Spleen (tissue), 11 donors: ENCODE measurements at regions not wholly inside any gene's neighbourhood (a gene's known extent, or its start where the extent isn't known, plus 50 kb on each side); places are given as distances from the start of the nearest gene placed in this dataset.

Experiments
- DNase-seq: peaks from one replicate; pipeline ENCODE4 v3.0.0-alpha.2; 2020
- H3K27ac ChIP-seq, 8 donors: fragments of 200-600 bp; sonication (generic) in 7 of 8; 1 replicate in 4 of 8; 2 replicates in 4 of 8; pipeline versions ENCODE4 v1.5.0 to v1.8.0; 2016 to 2021; ENCODE audit warnings: inconsistent platforms in 4 of 8, mild to moderate bottlenecking in 4 of 8, moderate library complexity in 1 of 8
- H3K27me3 ChIP-seq, 7 donors: fragments of 200-600 bp; sonication (generic) in 6 of 7; replicated peaks in 1 of 7; 1 replicate in 4 of 7; 2 replicates in 3 of 7; pipeline versions ENCODE4 v1.5.0 to v1.8.0; 2016 to 2021; ENCODE audit warnings: inconsistent platforms in 3 of 7, mild to moderate bottlenecking in 1 of 7
- H3K36me3 ChIP-seq, 6 donors: fragments of 200-600 bp; sonication (generic) in 5 of 6; 1 replicate in 4 of 6; 2 replicates in 2 of 6; pipeline versions ENCODE4 v1.5.0 to v1.8.0; 2016 to 2021; ENCODE audit warnings: inconsistent platforms in 2 of 6
- H3K4me1 ChIP-seq, 6 donors: fragments of 200-600 bp; sonication (generic) in 5 of 6; 1 replicate in 3 of 6; 2 replicates in 3 of 6; pipeline versions ENCODE4 v1.5.0 to v1.8.0; 2016 to 2021; ENCODE audit warnings: inconsistent platforms in 3 of 6
- H3K4me3 ChIP-seq, 8 donors: fragments of 200-600 bp; sonication (generic) in 7 of 8; 1 replicate in 4 of 8; 2 replicates in 4 of 8; pipeline versions ENCODE4 v1.5.0 to v1.8.0; 2016 to 2021; ENCODE audit warnings: inconsistent platforms in 4 of 8, mild to moderate bottlenecking in 4 of 8, moderate library complexity in 2 of 8
- H3K9me3 ChIP-seq, 8 donors: fragments of 200-600 bp; sonication (generic) in 7 of 8; 1 replicate in 4 of 8; 2 replicates in 4 of 8; pipeline versions ENCODE4 v1.5.0 to v1.8.0; 2016 to 2021; ENCODE audit warnings: inconsistent platforms in 4 of 8
- POLR2A ChIP-seq, 3 donors: fragments of 450-650 bp; IDR thresholded peaks; one replicate each; pipeline ENCODE4 v1.5.1; 2017; ENCODE audit warnings: antibody characterized with exemption in 3 of 3, mild to moderate bottlenecking in 1 of 3
- POLR2AphosphoS5 ChIP-seq, 3 donors: sonication (generic); formaldehyde crosslinking; IDR thresholded peaks; one replicate each; pipeline ENCODE4 v1.5.1; 2017; ENCODE audit warnings: antibody characterized with exemption in 3 of 3
- WGBS, 5 donors: extraction: QIAGEN DNeasy Blood & Tissue Kit in 3 of 5; methylation state at CpG; one replicate each; pipeline versions ENCODE4 v1.1.5 to v1.1.7; 2013 to 2018; 5-methylcytosine and 5-hydroxymethylcytosine counted together
- intact Hi-C: fragments of 100-400 bp; cut with DNase I; formaldehyde crosslinking; loops from one replicate; pipeline ENCODE4 v1.15.0; 2023; ENCODE audit warnings: low total_unique reads
- TF ChIP-seq, protein P1 (sequence below), 11 experiments: fragments of 200-600 bp in 7 of 11; fragments of 450-650 bp in 4 of 11; sonication (generic) in 4 of 11; IDR thresholded peaks in 8 of 11; conservative IDR thresholded peaks in 3 of 11; 1 replicate in 7 of 11; 2 replicates in 4 of 11; pipeline versions ENCODE4 v1.4.0 to v1.8.0; 2016 to 2021; ENCODE audit warnings: antibody characterized with exemption in 11 of 11, inconsistent platforms in 4 of 11, mild to moderate bottlenecking in 1 of 11
- donor health status: healthy with polysubstance abuse.
- donor health status: DM: no; HTN: no; CAD: no; lungs with moderate emphysema.
- donor health status: DM: no; HTN: no; CAD: no.
- donor health status: Bipolar disorder and iron deficiency.
- donor health status: healthy.
- donor health status: DM: no; HTN: no; CAD: no.
- donor health status: DM: yes; HTN: yes; CAD: no.

DNA sequence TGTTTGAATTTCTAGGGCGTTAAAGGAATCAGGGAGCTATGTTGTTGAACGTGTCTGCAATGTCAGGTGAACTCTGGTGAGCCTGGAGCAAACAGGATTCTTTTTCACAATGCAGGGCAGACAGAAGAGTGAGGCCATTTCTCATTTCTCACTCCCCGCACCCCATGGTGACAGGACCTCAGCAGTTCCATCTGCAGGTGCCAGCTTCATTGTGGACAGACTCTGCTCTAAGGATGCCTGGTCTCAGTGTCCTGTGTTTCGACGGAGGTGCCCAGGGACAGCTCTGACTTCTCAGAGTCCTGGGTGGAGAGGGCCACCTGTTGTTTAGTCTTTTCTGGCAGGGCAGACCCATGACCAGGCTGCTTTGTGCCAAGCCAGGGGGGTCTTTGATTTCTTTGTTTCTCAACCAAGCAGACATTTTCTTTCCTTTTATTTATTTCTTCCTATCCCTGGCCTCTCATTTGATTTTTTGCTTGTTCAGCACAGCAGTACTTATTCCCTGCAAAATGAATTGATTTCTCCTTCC, 201.5 kb downstream of the RNF144A start:
- DNase-seq, result no peak
- intact Hi-C loops, result no loop called here
- no peak overlapping the region for H3K4me3 ChIP-seq
- H3K27ac ChIP-seq, result no peak overlapping the region
- no peaks in the 10 kb centered on the region for H3K27me3 ChIP-seq
- no peaks in the 10 kb centered on the region for H3K4me1 ChIP-seq
- H3K9me3 ChIP-seq, result peaks cover 3 to 11% (median 6%) of the 10 kb centered on the region in 8 donors
- TF ChIP-seq POLR2AphosphoS5 (IDR thresholded peaks at IDR 0.05) (no peak), POLR2A (IDR thresholded peaks at IDR 0.05) (no peak)
- TF ChIP-seq, protein P1, sequence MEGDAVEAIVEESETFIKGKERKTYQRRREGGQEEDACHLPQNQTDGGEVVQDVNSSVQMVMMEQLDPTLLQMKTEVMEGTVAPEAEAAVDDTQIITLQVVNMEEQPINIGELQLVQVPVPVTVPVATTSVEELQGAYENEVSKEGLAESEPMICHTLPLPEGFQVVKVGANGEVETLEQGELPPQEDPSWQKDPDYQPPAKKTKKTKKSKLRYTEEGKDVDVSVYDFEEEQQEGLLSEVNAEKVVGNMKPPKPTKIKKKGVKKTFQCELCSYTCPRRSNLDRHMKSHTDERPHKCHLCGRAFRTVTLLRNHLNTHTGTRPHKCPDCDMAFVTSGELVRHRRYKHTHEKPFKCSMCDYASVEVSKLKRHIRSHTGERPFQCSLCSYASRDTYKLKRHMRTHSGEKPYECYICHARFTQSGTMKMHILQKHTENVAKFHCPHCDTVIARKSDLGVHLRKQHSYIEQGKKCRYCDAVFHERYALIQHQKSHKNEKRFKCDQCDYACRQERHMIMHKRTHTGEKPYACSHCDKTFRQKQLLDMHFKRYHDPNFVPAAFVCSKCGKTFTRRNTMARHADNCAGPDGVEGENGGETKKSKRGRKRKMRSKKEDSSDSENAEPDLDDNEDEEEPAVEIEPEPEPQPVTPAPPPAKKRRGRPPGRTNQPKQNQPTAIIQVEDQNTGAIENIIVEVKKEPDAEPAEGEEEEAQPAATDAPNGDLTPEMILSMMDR (IDR thresholded peaks at IDR 0.05 in 8 of 11, conservative IDR thresholded peaks at IDR 0.05 in 3 of 11), result no peak
- WGBS, 5 donors, result 74 to 86% (median 80%) methylated on average over 5 of the region's 5 CpGs
- H3K36me3 ChIP-seq, result peaks cover 0 to 6% (median 0%) of the 10 kb centered on the region in 6 donors

DNA sequence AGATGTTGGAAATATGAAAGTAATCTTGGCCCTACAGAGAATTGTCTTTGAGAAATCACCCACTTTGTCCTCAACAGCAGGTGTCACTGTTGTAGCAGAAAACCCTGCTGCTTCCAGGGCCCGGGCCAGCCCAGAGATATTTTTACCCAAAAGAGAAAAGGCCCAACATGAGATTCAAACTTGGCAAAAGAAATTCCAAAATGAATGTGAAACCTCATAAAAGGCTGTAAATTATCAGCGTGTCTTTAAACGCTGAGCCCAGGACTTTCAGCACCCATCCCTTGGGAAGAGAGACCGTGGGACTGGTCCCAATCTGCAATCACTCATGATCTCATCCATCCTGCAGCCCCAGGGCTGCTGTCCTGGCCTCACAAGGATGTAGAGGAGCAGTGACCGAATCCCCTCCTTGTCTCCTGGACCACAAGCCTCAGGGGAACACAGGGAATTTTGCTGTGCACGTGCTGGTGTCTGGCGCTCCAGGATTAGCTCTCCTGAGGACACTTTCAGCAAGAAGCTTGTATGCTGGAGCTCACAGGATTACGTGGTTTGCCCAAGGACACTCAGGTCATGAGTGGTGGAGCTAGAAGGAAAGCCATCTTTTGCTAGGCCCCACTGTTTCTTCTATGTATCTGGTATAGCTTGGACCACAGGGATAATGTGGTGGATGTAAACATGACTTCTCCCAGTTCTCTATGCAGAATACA, 202.1 kb downstream of the RNF144A start:
- Histone ChIP-seq H3K4me3 (no peak overlapping the region), H3K4me1 (no peaks in the 10 kb centered on the region), H3K36me3 (peaks cover 0 to 6% (median 0%) of the 10 kb centered on the region in 6 donors), H3K27ac (no peak overlapping the region), H3K9me3 (peaks cover 0 to 5% (median under 1%) of the 10 kb centered on the region in 8 donors), H3K27me3 (no peaks in the 10 kb centered on the region)
- TF ChIP-seq POLR2A (IDR thresholded peaks at IDR 0.05), result no peak
- TF ChIP-seq, protein P1 (IDR thresholded peaks at IDR 0.05 in 8 of 11, conservative IDR thresholded peaks at IDR 0.05 in 3 of 11), result peak in 2 of 11 experiments; percentile 14 to 18
- intact Hi-C loops, result no loop called here
- DNase-seq, result no peak
- 68 to 76% (median 71%) methylated on average over 8 of the region's 8 CpGs for WGBS, 5 donors

DNA sequence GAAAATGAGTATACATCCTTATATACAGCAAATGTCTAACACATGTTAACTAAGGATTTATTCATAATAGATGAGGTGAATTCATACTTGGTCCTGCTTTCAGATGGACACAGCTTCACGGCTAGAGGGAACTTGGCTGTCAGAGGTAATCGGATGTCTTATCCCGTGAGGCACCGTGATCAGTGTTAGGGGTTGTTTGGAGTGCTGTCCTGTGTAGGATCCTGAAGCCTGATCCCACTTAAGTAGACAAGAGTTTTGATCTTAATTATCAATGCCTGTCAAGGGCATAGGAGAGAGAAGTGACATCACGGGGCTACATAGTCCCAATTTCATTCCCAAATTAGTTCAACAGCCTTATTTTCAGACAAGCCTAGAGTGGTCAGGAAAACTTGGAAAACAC, 204.6 kb downstream of the RNF144A start:
- 93 to 98% (median 97%) methylated on average over 5 of the region's 5 CpGs for WGBS, 5 donors
- DNase-seq, result no peak
- no peaks in the 10 kb centered on the region for H3K27me3 ChIP-seq

DNA sequence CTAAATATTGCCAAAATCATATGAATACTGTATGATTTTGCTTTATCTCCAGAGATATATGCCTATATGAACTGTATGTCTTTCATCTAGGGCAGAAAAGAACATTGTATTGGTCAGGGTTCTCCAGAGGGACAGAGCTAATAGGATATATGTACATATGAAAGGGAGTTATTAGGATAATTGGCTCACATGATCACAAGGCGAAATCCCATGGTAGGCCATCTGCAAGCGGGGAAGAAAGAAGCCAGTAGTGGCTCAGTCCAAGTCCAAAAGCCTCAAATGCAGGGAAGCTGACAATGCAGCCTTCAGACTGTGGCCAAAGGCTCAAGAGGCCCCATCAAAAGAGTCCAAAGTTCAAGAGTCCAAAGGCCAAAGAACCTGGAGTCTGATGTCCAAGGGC, 209.9 kb downstream of the RNF144A start:
- Histone ChIP-seq H3K27me3 (no peaks in the 10 kb centered on the region), H3K36me3 (peaks cover 0 to 6% (median 0%) of the 10 kb centered on the region in 6 donors), H3K4me3 (no peak overlapping the region), H3K27ac (no peak overlapping the region), H3K4me1 (no peaks in the 10 kb centered on the region), H3K9me3 (peaks cover 0 to 3% (median 0%) of the 10 kb centered on the region in 8 donors)
- intact Hi-C loops, result no loop called here
- no peak for DNase-seq
- TF ChIP-seq POLR2A (IDR thresholded peaks at IDR 0.05), result no peak
- TF ChIP-seq, protein P1 (IDR thresholded peaks at IDR 0.05 in 8 of 11, conservative IDR thresholded peaks at IDR 0.05 in 3 of 11), result no peak
- no peak for TF ChIP-seq POLR2AphosphoS5 (IDR thresholded peaks at IDR 0.05)
- WGBS, 5 donors, result 88 to 98% (median 94%) methylated on average over 2 of the region's 2 CpGs

More for the DNA sequence above, 204.6 kb downstream of the RNF144A start:
- intact Hi-C loops, result no loop called here
- Histone ChIP-seq H3K27ac (no peak overlapping the region), H3K4me3 (no peak overlapping the region), H3K4me1 (no peaks in the 10 kb centered on the region), H3K9me3 (peaks cover 0 to 3% (median 0%) of the 10 kb centered on the region in 8 donors), H3K36me3 (peaks cover 0 to 6% (median 0%) of the 10 kb centered on the region in 6 donors)
- TF ChIP-seq POLR2AphosphoS5 (IDR thresholded peaks at IDR 0.05), result no peak
- TF ChIP-seq, protein P1 (IDR thresholded peaks at IDR 0.05 in 8 of 11, conservative IDR thresholded peaks at IDR 0.05 in 3 of 11), result no peak
- no peak for TF ChIP-seq POLR2A (IDR thresholded peaks at IDR 0.05)
